DMS79 (cell line): ENCODE measurements at regions not wholly inside any gene's neighbourhood (a gene's known extent, or its start where the extent isn't known, plus 50 kb on each side); places are given as distances from the start of the nearest gene placed in this dataset.

ENCODE experiments used
- DNase-seq: peaks from one replicate; lab custom pipeline; 2025; lab: John Stamatoyannopoulos, UW

DNA sequence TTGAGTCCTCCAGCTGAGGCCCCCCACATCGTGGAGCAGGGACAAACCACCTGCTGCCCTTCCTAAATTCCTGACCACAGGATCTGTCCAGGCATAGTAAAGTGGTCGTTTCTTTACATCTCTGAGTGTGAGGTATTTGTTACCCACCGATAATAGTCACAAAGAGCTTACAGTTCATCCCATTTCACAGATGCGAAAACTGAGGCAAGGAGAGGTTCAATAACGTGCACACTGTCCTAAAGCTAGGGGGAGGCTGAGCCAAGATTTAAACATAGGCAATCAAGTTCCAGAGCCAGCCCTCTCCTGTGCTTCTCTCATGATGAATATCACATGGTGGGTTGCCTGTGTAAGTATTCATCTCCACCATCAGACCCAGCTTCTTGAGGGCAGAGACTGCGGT, 135.4 kb downstream of the CCT6B start:
- no peak for DNase-seq

DNA sequence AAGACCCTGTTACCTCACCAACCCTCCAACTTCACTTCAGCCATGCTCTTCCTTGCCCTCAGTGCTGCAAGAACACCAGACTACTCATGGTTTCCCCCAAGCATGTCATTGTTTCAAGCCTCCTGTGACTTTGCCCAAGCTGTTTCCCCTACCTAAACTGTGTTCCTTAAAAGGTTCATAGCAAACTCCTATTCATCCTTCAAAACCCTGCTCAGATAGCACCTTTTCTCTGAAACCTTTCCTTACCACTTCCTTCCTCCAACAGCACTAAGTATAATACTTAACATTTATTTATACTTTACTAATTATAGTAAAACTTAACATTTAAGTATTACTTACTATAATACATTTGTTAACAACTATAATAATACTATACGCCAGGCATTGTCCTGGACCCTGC, 136.2 kb downstream of the CCT6B start:
- DNase-seq, result no peak

DNA sequence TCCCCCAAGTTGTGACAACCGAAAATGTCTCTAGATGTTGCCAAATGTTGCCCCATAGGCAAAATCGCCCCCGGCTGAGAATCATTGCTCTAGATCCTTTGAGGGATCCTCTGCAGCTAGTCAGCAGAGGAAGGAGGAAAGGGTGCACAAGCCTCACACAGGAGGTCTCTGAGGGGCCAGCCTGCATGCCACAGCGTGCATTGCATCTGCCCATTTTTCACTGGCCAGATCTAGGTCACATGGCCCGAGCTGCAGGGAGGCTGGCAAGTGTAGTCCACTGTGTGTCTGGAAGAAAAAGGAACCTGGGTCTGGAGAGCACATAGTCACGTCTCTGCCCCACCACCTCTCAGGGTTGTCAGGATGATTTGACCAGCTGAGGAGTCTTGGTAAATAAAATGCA, 138.2 kb downstream of the CCT6B start:
- no peak for DNase-seq

GRCh38 chr17:34822007-34822739, 139.1 kb downstream of the CCT6B start:
- no peak for DNase-seq

DNA sequence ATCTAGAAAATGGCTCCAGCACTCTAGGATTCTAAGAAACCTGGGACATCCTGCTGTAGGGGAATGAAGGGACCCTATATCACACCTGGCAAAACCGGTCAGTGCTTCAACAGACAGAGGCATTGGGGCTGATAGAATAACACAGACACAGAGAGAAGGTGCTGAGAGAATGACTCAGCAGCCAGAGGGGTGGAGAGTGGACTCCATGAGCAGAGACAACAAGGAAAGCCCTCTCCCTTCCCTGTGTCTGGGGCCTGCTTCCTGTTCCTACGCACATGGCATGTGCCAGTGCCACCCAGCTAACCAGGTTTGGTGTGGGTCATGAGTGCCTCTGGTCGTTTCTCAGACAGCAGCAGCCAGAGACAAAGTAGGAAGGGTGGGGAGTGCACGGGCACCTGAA, 140.3 kb downstream of the CCT6B start:
- no peak for DNase-seq

DNA sequence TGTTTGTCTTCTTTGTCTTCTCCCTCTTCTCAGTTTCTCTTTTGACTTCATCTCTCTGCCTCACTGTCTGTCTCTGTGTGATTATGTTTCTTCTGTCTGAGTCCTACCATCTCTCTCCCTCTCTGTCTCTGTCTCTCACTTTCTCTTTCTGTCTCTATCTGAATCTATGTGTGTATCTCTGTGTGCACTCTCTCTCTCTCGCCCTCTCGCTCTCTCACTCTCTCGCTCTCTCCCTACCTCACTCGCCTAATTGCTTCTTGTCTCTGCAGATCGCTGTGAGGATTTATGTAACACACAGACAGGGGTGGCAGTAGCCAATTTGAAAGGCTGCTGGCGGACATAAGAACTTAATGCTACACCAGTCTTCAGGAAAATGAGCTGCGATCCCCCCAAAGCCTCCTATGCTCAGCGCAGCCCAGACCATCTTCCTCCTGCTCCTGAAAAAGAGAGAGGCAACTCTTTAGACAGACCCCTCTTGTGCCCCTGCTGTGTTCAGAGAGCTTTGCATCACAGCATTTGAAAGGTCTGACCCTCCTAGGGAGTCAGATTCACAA, 140.9 kb downstream of the CCT6B start:
- DNase-seq, result no peak

DNA sequence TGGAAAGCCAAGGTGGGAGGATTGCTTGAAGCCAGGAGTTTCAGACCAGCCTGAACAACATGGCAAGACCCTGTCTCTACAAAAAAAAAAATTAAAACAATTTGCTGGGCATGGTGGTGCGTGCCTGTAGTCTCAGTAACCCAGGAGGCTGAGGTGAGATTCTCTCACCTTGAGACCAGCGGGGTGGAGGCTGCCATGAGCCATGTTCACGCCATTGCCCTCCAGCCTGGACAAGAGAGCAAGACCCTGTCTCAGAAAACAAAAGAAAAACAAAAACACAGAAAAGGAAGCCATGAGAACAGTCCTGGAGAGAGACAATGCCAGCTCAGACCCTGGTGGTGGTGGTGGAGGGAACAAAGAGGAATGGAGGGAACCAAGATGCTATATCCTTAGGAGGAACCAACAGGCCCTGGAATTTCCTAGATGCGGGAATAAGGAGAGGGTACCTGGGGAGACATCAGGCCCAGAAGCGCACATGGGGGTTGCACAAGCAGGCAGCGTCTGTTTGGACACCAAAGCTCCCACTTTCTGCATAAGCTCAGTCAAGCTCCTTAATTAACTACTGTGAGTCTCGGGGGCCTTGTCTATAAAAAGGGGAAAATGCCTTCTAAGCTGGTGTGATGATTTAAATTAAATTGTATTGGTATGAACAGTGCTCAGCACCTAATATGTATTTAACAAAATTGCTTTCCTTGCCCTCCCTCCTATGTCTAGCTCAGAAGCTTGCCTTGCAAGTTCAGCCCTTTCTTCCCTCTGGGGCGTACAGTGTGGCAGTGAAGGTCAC, 143.8 kb downstream of the CCT6B start:
- no peak for DNase-seq

- peak; percentile 90 for DNase-seq
Measured at GRCh38 chr17:34816848-34817247, 144.4 kb downstream of the CCT6B start.

GRCh38 chr17:34813290-34813689, 148.0 kb downstream of the CCT6B start:
- DNase-seq, result no peak

DNA sequence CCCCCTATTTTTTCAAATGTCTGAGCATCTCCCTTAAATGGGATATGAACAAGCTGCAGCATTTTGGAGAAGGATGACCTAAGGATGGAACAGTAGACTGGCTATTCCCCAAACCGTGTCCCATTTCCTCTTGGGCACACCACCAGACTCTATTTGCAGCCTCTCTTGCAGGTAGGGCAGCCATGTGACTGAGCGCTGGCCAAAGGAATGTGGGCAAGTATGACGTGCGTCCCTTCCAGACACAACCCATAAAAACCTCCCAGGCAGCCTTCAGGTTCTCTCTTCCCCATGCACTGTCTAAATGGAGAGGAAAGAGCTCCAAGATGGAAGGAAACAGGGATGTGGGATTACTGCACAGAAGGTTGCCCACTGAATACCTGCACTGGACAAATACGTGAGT, 149.7 kb downstream of the CCT6B start:
- DNase-seq, result no peak

- DNase-seq, result peak; percentile 19
Measured at GRCh38 chr17:34800661-34801060, 160.6 kb downstream of the CCT6B start.

GRCh38 chr17:34799751-34800150, 161.5 kb downstream of the CCT6B start:
- no peak for DNase-seq

- no peak for DNase-seq
Measured at GRCh38 chr17:34798581-34798980, 162.7 kb downstream of the CCT6B start.

DNA sequence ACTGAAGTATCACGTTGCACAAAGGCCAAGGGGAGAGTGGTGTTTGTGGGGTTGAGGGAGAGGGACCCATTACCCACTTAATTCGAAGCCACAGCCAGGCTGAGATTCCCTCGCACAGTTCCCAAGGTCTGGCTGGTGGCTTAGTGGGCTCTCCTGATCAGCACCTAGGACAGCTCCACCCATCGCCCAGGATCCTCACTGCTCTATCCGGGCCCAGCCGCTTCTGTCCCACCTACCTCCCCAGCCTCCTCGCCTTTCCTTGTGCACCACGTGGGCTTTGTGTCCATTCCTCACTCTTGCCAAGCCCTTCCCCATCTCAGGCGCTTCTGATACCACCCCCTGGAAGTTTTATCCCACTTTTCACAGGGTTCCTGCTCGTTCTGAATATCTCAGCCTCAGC, 163.5 kb downstream of the CCT6B start:
- no peak for DNase-seq

- peak; percentile 29 for DNase-seq
Measured at GRCh38 chr17:34793231-34793908, 167.9 kb downstream of the CCT6B start.

DNA sequence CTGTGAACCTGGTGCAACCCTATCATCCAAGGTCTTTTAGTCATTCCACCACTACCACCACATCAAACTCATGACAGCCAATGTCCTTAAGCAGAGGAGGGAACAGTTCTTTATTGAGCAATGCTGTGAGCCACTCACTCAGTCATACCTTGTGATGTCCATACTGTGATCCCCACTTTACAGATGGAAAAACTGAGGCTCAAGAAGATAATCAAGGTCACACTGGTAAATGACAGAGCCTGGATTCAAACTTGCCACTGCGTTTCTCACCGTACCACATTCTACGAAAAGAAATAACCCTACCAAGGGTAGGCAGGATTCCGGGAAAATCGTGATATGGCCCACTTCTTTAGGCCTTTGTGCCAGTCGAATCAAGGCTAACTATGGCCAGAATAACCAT, 172.6 kb downstream of the CCT6B start:
- DNase-seq, result no peak

DNA sequence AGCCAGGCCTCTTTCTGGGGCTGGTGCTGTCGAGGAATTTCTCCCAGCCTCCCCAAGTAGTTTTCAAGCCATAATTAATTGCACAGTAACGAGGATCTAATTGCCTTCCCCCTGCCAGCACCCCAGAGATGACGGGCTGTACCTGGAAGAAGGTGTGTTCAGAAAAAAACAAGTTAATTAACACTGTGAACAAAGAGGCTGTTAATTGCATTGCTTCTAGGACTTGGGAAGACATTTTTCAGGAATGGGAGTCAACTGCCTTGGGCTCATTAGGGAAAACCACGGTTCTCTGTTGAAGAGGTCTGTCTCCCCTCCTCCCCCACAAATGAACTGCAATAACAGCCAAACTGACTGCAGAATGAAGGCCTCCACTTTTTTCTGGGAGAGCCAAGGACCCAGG, 176.7 kb downstream of the CCT6B start:
- DNase-seq, result no peak

GRCh38 chr17:34782271-34782670, 179.0 kb downstream of the CCT6B start:
- no peak for DNase-seq

- no peak for DNase-seq
Measured at GRCh38 chr17:34781571-34782108, 179.6 kb downstream of the CCT6B start.

DNA sequence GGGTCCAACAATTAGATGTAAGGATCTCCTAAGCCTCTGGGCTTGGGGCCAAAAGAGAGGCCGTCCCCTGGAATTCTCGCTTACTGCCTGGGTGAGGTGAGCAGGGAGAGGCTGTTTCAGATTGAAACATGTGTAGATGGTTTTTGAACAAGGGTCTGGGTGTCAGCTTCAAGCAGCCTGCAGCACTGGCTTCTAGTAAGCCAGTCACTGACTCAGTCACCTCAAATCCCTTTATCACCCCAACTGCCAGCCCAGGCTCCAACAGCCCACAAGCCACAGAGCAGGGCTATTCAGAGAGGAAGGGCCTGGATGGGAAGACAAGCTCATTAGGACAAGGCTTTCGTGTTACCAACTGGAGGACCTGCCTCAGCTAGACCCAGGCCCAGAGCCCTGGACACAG, 180.2 kb downstream of the CCT6B start:
- no peak for DNase-seq

- no peak for DNase-seq
Measured at GRCh38 chr17:34780438-34780837, 180.8 kb downstream of the CCT6B start.
